Urinary bladder (tissue), 3 donors: ENCODE measurements at regions not wholly inside any gene's neighbourhood (a gene's known extent, or its start where the extent isn't known, plus 50 kb on each side); places are given as distances from the start of the nearest gene placed in this dataset.

Experiments used
- DNase-seq: peaks from one replicate; pipeline ENCODE4 v3.0.0-alpha.2; 2015; ENCODE audit errors: extremely low spot score
- H3K27ac ChIP-seq: one replicate; pipeline ENCODE4 v1.5.1; 2013; ENCODE audit warnings: low read depth, mild to moderate bottlenecking, moderate library complexity
- H3K36me3 ChIP-seq: one replicate; pipeline ENCODE4 v1.6.1; 2013; ENCODE audit warnings: mild to moderate bottlenecking, moderate library complexity; ENCODE audit not compliant: insufficient read depth
- H3K4me1 ChIP-seq: one replicate; pipeline ENCODE4 v1.6.1; 2013; ENCODE audit warnings: mild to moderate bottlenecking, moderate library complexity; ENCODE audit not compliant: insufficient read depth
- H3K4me3 ChIP-seq: one replicate; pipeline ENCODE4 v1.5.1; 2013; ENCODE audit warnings: low read depth, low read length
- WGBS: extraction: QIAGEN DNeasy Blood & Tissue Kit; methylation state at CpG from one replicate; pipeline ENCODE4 v1.1.7; 2013; 5-methylcytosine and 5-hydroxymethylcytosine counted together
- donor health status: healthy with polysubstance abuse.
- donor health status: healthy.

- DNase-seq, result no peak
- Histone ChIP-seq H3K4me1 (no peaks in the 10 kb centered on the region), H3K4me3 (no peak overlapping the region), H3K36me3 (no peaks in the 10 kb centered on the region), H3K27ac (no peak overlapping the region)
These were observed 284.5 kb upstream of the SEMA6D start for GRCh38 chr15:47432826-47433225.

GRCh38 chr15:47434596-47434995 lies 282.7 kb upstream of the SEMA6D start:
- no peak overlapping the region for H3K27ac ChIP-seq
- no peaks in the 10 kb centered on the region for H3K4me1 ChIP-seq
- no peaks in the 10 kb centered on the region for H3K36me3 ChIP-seq
- no peak for DNase-seq
- no peak overlapping the region for H3K4me3 ChIP-seq
- 80% methylated on average over 2 of the region's 2 CpGs for WGBS

- no peak for DNase-seq
- Histone ChIP-seq H3K36me3 (no peaks in the 10 kb centered on the region), H3K27ac (no peak overlapping the region), H3K4me3 (no peak overlapping the region), H3K4me1 (no peaks in the 10 kb centered on the region)
These were observed 279.8 kb upstream of the SEMA6D start for GRCh38 chr15:47437491-47437890.

GRCh38 chr15:47439146-47440111 lies 277.9 kb upstream of the SEMA6D start:
- H3K4me3 ChIP-seq, result no peak overlapping the region
- no peak for DNase-seq
- 28% methylated on average over 5 of the region's 5 CpGs for WGBS
- no peaks in the 10 kb centered on the region for H3K36me3 ChIP-seq
- H3K4me1 ChIP-seq, result no peaks in the 10 kb centered on the region
- H3K27ac ChIP-seq, result no peak overlapping the region

GRCh38 chr15:47442371-47442770 lies 274.9 kb upstream of the SEMA6D start:
- Histone ChIP-seq H3K4me3 (no peak overlapping the region), H3K36me3 (no peaks in the 10 kb centered on the region), H3K27ac (no peak overlapping the region), H3K4me1 (no peaks in the 10 kb centered on the region)
- 55% methylated on average over 1 of the region's 1 CpG for WGBS
- DNase-seq, result no peak

- Histone ChIP-seq H3K4me1 (no peaks in the 10 kb centered on the region), H3K4me3 (no peak overlapping the region), H3K36me3 (no peaks in the 10 kb centered on the region), H3K27ac (no peak overlapping the region)
- no peak for DNase-seq
- WGBS, result 94% methylated on average over 2 of the region's 2 CpGs
These were observed 273.5 kb upstream of the SEMA6D start for GRCh38 chr15:47443839-47444238.

- Histone ChIP-seq H3K27ac (no peak overlapping the region), H3K4me1 (no peaks in the 10 kb centered on the region), H3K36me3 (no peaks in the 10 kb centered on the region), H3K4me3 (no peak overlapping the region)
- WGBS, result 97% methylated on average over 9 of the region's 9 CpGs
- DNase-seq, result no peak
These were observed 271.4 kb upstream of the SEMA6D start for GRCh38 chr15:47445723-47446392.

- Histone ChIP-seq H3K36me3 (no peaks in the 10 kb centered on the region), H3K4me3 (no peak overlapping the region), H3K27ac (no peak overlapping the region), H3K4me1 (no peaks in the 10 kb centered on the region)
- DNase-seq, result no peak
- 89% methylated on average over 4 of the region's 4 CpGs for WGBS
These were observed 256.3 kb upstream of the SEMA6D start for GRCh38 chr15:47460795-47461573.

GRCh38 chr15:47461652-47462141 lies 255.6 kb upstream of the SEMA6D start:
- 86% methylated on average over 3 of the region's 3 CpGs for WGBS
- Histone ChIP-seq H3K27ac (no peak overlapping the region), H3K36me3 (no peaks in the 10 kb centered on the region), H3K4me3 (no peak overlapping the region), H3K4me1 (no peaks in the 10 kb centered on the region)
- no peak for DNase-seq

GRCh38 chr15:47466357-47466756 lies 250.9 kb upstream of the SEMA6D start:
- Histone ChIP-seq H3K36me3 (peaks cover 2% of the 10 kb centered on the region), H3K27ac (no peak overlapping the region), H3K4me1 (no peaks in the 10 kb centered on the region), H3K4me3 (no peak overlapping the region)
- 50% methylated on average over 1 of the region's 1 CpG for whole genome bisulfite sequencing
- no peak for DNase-seq

GRCh38 chr15:47470983-47471382 lies 246.3 kb upstream of the SEMA6D start:
- H3K4me1 ChIP-seq, result no peaks in the 10 kb centered on the region
- no peak overlapping the region for H3K27ac ChIP-seq
- no peak overlapping the region for H3K4me3 ChIP-seq
- DNase-seq, result no peak
- H3K36me3 ChIP-seq, result peaks cover 2% of the 10 kb centered on the region
- 77% methylated on average over 4 of the region's 4 CpGs for WGBS

GRCh38 chr15:47473106-47473725 lies 244.1 kb upstream of the SEMA6D start:
- Histone ChIP-seq H3K4me1 (no peaks in the 10 kb centered on the region), H3K4me3 (no peak overlapping the region), H3K27ac (no peak overlapping the region), H3K36me3 (peaks cover 2% of the 10 kb centered on the region)
- WGBS, result 58% methylated on average over 6 of the region's 6 CpGs
- no peak for DNase-seq

- no peaks in the 10 kb centered on the region for H3K4me1 ChIP-seq
- H3K27ac ChIP-seq, result no peak overlapping the region
- peaks cover 2% of the 10 kb centered on the region for H3K36me3 ChIP-seq
- DNase-seq, result peak; percentile 70
- WGBS, result 16% methylated on average over 4 of the region's 4 CpGs
- H3K4me3 ChIP-seq, result no peak overlapping the region
These were observed 243.5 kb upstream of the SEMA6D start for GRCh38 chr15:47473832-47474231.
